Body of pancreas (tissue), 4 donors: ENCODE measurements at regions not wholly inside any gene's neighbourhood (a gene's known extent, or its start where the extent isn't known, plus 50 kb on each side); places are given as distances from the start of the nearest gene placed in this dataset.

Experiments used
- POLR2A ChIP-seq, 3 donors: fragments of 450-650 bp; IDR thresholded peaks; one replicate each; pipeline ENCODE4 v1.6.1; 2016; ENCODE audit warnings: antibody characterized with exemption in 3 of 3, mild to moderate bottlenecking in 2 of 3
- TF ChIP-seq, protein P1 (sequence below), 7 experiments: fragments of 450-650 bp in 4 of 7; fragments of 200-600 bp in 3 of 7; sonication (generic) in 3 of 7; IDR thresholded peaks; one replicate each; pipeline ENCODE4 v1.5.1; 2016 to 2019; ENCODE audit warnings: antibody characterized with exemption in 7 of 7

DNA sequence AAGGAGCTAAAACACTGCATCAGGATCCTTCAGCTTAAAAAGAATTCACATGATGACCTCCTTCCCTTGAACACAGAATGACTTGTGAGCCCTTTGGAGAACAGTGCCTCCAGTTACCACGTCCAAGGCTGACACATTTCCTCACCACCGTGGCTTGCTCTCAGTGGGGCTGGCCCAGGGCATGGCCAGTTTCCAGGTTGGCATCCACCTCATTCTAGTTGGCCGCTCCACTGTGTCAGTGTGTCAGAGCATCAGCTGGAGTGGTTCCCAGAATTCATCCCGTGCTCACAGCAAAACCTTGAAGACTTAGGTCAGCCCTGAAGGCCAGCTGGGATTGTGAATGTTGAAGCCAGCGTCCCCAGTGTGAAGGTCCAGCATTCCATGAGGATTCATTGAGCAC is 158.5 kb downstream of the INSIG2 start:
- TF ChIP-seq, protein P1, sequence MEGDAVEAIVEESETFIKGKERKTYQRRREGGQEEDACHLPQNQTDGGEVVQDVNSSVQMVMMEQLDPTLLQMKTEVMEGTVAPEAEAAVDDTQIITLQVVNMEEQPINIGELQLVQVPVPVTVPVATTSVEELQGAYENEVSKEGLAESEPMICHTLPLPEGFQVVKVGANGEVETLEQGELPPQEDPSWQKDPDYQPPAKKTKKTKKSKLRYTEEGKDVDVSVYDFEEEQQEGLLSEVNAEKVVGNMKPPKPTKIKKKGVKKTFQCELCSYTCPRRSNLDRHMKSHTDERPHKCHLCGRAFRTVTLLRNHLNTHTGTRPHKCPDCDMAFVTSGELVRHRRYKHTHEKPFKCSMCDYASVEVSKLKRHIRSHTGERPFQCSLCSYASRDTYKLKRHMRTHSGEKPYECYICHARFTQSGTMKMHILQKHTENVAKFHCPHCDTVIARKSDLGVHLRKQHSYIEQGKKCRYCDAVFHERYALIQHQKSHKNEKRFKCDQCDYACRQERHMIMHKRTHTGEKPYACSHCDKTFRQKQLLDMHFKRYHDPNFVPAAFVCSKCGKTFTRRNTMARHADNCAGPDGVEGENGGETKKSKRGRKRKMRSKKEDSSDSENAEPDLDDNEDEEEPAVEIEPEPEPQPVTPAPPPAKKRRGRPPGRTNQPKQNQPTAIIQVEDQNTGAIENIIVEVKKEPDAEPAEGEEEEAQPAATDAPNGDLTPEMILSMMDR (IDR thresholded peaks at IDR 0.05), result no peak
- TF ChIP-seq POLR2A (IDR thresholded peaks at IDR 0.05), result no peak
